Naive thymus-derived CD8-positive, alpha-beta T cell (primary cell): ENCODE measurements at regions not wholly inside any gene's neighbourhood (a gene's known extent, or its start where the extent isn't known, plus 50 kb on each side); places are given as distances from the start of the nearest gene placed in this dataset.

Source experiments
- ATAC-seq, 2 donors: fragments of 150-1000 bp; cut with Tn5 transposase in 1 of 2; sonication (Bioruptor Pico), chemical (Tn5 transposase) in 1 of 2; 1 replicate in 1 of 2; 2 replicates in 1 of 2; pipeline ENCODE4 v1.10.0; 2021; ENCODE audit warnings: mild to moderate bottlenecking in 2 of 2, moderate library complexity in 2 of 2
- POLR2A ChIA-PET: fragments of 350-600 bp; sonication (Branson Sonifier 250); formaldehyde crosslinking; loops from one replicate; lab custom pipeline; 2021; ENCODE audit warnings: antibody characterized with exemption; lab: Charles Lee
- DNase-seq, 10 donors: peaks; one replicate each; pipeline versions ENCODE4 v3.0.0 to v3.0.0-alpha.2; 2020 to 2022
- H3K27ac Mint-ChIP-seq, 10 donors: one replicate each; pipeline ENCODE4 v1.8.0; 2020 to 2022; ENCODE audit warnings: mild to moderate bottlenecking in 10 of 10, mixed read lengths in 10 of 10, moderate library complexity in 4 of 10, inconsistent platforms in 1 of 10
- H3K27me3 Mint-ChIP-seq, 5 donors: one replicate each; pipeline ENCODE4 v1.8.0; 2021 to 2022; ENCODE audit warnings: mixed read lengths in 5 of 5
- H3K36me3 Mint-ChIP-seq, 3 donors: one replicate each; pipeline ENCODE4 v1.8.0; 2020 to 2022; ENCODE audit warnings: mixed read lengths in 3 of 3, mild to moderate bottlenecking in 2 of 3, inconsistent platforms in 1 of 3
- H3K4me1 Mint-ChIP-seq, 4 donors: one replicate each; pipeline ENCODE4 v1.8.0; 2021 to 2022; ENCODE audit warnings: mixed read lengths in 4 of 4
- H3K4me3 Mint-ChIP-seq, 10 donors: one replicate each; pipeline ENCODE4 v1.8.0; 2020 to 2022; ENCODE audit warnings: mild to moderate bottlenecking in 10 of 10, mixed read lengths in 10 of 10, moderate library complexity in 6 of 10, inconsistent platforms in 1 of 10
- H3K9me3 Mint-ChIP-seq, 9 donors: one replicate each; pipeline ENCODE4 v1.8.0; 2020 to 2022; ENCODE audit warnings: mixed read lengths in 9 of 9, mild to moderate bottlenecking in 3 of 9, inconsistent platforms in 1 of 9, moderate library complexity in 1 of 9

- Mint-ChIP-seq H3K9me3 (peaks cover 0 to 3% (median 0%) of the 10 kb centered on the region in 9 donors), H3K27ac (no peak overlapping the region), H3K4me3 (no peak overlapping the region), H3K27me3 (no peaks in the 10 kb centered on the region), H3K36me3 (no peaks in the 10 kb centered on the region), H3K4me1 (no peaks in the 10 kb centered on the region)
- DNase-seq (no peak), ATAC-seq (no peak)
- POLR2A ChIA-PET: no interaction called here
These were observed 293.5 kb upstream of the FSTL5 start for GRCh38 chr4:162457071-162457865.

DNA sequence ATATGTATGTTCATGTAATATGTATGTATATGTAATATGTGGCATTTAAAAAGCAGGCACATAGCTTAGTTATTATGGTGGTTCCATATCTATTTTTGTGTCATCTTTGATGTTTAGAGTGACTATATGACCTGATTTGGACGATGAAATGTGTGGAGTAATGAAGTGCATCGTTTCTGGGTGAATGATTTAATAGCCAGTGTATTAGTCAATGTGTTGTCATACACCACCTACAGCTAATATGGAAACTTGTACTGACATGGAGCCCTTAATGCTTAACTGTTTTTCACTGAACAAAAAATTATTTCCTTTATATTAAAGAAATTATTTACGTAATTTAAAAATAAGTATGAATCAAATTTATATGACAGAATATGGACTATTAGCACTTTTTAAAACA lies 292.3 kb upstream of the FSTL5 start:
- ATAC-seq (no peak), DNase-seq (no peak)
- Mint-ChIP-seq H3K27me3 (no peaks in the 10 kb centered on the region), H3K4me1 (no peaks in the 10 kb centered on the region), H3K27ac (no peak overlapping the region), H3K36me3 (no peaks in the 10 kb centered on the region), H3K4me3 (no peak overlapping the region), H3K9me3 (peaks cover 0 to 3% (median 0%) of the 10 kb centered on the region in 9 donors)
- POLR2A ChIA-PET: no interaction called here

DNA sequence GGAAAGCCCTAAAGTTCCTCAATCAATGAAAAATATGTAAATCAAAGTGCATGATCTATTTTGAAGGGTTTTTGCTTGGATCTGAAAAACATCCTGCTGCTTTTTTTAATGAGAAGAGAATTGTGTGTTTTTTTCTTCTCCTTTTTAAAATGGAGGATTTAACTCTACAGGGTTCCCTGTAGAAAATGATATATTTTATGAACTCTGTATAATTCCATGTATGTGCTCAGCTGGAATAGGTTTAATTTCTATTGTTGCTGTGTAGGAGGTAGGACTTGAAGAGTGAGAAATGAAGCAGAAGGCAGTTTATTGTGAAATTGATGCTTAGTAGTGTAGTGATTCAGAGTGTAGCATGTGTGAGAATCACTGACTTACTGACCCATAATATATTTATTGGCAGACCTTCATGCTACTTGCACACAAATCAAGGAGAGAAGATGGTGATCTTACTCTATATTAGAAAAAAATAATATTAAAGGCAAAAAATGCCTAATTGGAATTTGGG lies 286.8 kb upstream of the FSTL5 start:
- no peaks in the 10 kb centered on the region for H3K4me1 Mint-ChIP-seq
- ATAC-seq (no peak), DNase-seq (no peak)
- H3K27me3 Mint-ChIP-seq: no peaks in the 10 kb centered on the region
- H3K27ac Mint-ChIP-seq: no peak overlapping the region
- H3K4me3 Mint-ChIP-seq: no peak overlapping the region
- H3K9me3 Mint-ChIP-seq: peaks cover 0 to 3% (median 0%) of the 10 kb centered on the region in 9 donors
- POLR2A ChIA-PET: no interaction called here
- no peaks in the 10 kb centered on the region for H3K36me3 Mint-ChIP-seq

DNA sequence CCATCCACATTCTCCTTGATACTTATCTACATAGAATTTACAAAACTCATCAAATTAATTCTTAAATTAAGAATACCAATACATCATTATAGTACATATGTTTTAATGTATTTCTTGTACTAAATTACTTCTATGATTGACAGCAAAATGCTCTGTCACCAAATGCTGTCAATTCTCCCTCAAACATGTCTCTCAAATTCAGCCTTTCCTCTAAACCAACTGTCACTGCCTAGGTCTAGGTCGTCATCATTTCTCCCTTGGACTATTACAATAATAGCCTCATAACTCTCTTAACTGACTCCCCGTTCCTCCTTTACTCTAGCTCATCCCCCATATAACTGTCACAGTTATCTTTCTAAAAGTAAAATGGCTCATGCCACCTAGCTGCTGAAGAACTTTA lies 279.7 kb upstream of the FSTL5 start:
- no peaks in the 10 kb centered on the region for H3K4me1 Mint-ChIP-seq
- H3K36me3 Mint-ChIP-seq: no peaks in the 10 kb centered on the region
- H3K27me3 Mint-ChIP-seq: no peaks in the 10 kb centered on the region
- no peak overlapping the region for H3K27ac Mint-ChIP-seq
- POLR2A ChIA-PET: no interaction called here
- DNase-seq (no peak), ATAC-seq (no peak)
- H3K4me3 Mint-ChIP-seq: no peak overlapping the region
- peaks cover 0 to 3% (median 2%) of the 10 kb centered on the region in 9 donors for H3K9me3 Mint-ChIP-seq

DNA sequence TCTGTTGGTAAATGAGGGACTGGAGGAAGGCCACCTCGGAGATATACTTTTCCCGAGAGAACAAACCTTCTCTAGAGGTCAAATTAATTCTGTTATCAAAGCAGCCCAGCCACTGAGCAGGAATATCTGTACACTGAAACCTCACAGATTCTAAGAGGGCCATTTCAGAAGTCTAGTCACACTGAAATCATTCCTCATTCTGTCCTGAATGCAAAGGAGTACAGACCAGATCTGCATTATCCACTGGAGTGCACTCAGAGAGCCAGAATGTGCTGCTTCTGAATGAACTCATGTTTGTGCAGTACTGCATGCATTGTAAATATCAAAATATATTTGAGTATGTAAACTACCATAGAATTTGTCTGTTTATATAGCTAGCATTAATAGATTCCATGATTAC lies 278.3 kb upstream of the FSTL5 start:
- peaks cover 0 to 3% (median 0%) of the 10 kb centered on the region in 9 donors for H3K9me3 Mint-ChIP-seq
- DNase-seq (no peak), ATAC-seq (no peak)
- no peak overlapping the region for H3K4me3 Mint-ChIP-seq
- POLR2A ChIA-PET: no interaction called here
- H3K27me3 Mint-ChIP-seq: no peaks in the 10 kb centered on the region
- H3K4me1 Mint-ChIP-seq: no peaks in the 10 kb centered on the region
- no peaks in the 10 kb centered on the region for H3K36me3 Mint-ChIP-seq
- no peak overlapping the region for H3K27ac Mint-ChIP-seq

- H3K27ac Mint-ChIP-seq: no peak overlapping the region
- peaks cover 0 to 16% (median 7%) of the 10 kb centered on the region in 9 donors for H3K9me3 Mint-ChIP-seq
- no peak overlapping the region for H3K4me3 Mint-ChIP-seq
- no peak for DNase-seq
- H3K4me1 Mint-ChIP-seq: no peaks in the 10 kb centered on the region
- POLR2A ChIA-PET: no interaction called here
- ATAC-seq: no peak
- no peaks in the 10 kb centered on the region for H3K27me3 Mint-ChIP-seq
- no peaks in the 10 kb centered on the region for H3K36me3 Mint-ChIP-seq
These were observed 258.5 kb upstream of the FSTL5 start for GRCh38 chr4:162422312-162422711.

- H3K4me1 Mint-ChIP-seq: no peaks in the 10 kb centered on the region
- no peak overlapping the region for H3K27ac Mint-ChIP-seq
- POLR2A ChIA-PET: no interaction called here
- DNase-seq (no peak), ATAC-seq (no peak)
- peaks cover 0 to 15% (median 0%) of the 10 kb centered on the region in 9 donors for H3K9me3 Mint-ChIP-seq
- no peak overlapping the region for H3K4me3 Mint-ChIP-seq
- H3K27me3 Mint-ChIP-seq: no peaks in the 10 kb centered on the region
- H3K36me3 Mint-ChIP-seq: no peaks in the 10 kb centered on the region
These were observed 247.1 kb upstream of the FSTL5 start for GRCh38 chr4:162410854-162411253.

DNA sequence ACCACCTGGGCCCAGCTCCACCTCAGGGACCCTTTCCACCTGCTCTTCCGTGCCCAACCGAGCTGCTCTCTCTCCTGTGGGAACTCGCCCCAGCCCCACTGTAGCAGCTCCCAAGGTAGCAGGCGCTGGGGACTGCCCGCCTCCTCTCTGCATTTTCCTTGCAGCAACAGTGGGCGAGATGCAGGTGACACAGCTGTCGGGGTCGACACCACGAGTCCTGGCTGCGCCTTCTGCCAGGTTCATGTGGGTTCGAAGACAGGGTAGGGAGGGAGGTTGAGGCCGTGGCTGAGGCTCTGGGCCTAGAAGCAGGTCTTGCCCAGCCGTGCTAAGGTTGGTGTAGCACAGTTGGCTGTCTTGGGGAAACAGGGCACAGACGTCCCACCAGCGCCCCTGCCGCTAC lies 245.2 kb upstream of the FSTL5 start:
- Mint-ChIP-seq H3K9me3 (peaks cover 0 to 15% (median 2%) of the 10 kb centered on the region in 9 donors), H3K4me1 (no peaks in the 10 kb centered on the region), H3K27ac (no peak overlapping the region), H3K36me3 (no peaks in the 10 kb centered on the region), H3K4me3 (no peak overlapping the region), H3K27me3 (no peaks in the 10 kb centered on the region)
- DNase-seq (no peak), ATAC-seq (no peak)
- POLR2A ChIA-PET: no interaction called here

DNA sequence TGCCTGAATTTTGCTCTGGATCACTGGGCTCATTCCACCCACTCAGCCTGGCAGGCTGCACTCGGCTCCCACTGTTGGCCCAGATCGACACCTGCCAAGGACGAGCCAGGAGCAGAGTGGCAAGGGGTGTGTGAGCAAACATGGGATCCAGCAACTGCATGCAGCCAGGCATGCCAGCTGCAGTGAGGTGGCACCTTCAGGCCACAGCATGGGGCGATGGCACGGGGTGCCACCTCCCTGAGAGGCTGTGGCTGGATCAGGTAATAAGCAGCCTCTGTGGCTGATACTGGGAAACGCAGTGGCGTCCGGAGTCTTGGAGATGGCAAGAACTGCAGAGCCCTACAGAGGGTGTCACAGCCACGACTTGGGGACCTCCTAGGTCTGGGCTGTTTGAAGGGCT lies 244.5 kb upstream of the FSTL5 start:
- H3K4me1 Mint-ChIP-seq: no peaks in the 10 kb centered on the region
- peaks cover 0 to 12% (median 2%) of the 10 kb centered on the region in 9 donors for H3K9me3 Mint-ChIP-seq
- DNase-seq (no peak), ATAC-seq (no peak)
- H3K36me3 Mint-ChIP-seq: no peaks in the 10 kb centered on the region
- POLR2A ChIA-PET: no interaction called here
- H3K4me3 Mint-ChIP-seq: no peak overlapping the region
- H3K27ac Mint-ChIP-seq: no peak overlapping the region
- H3K27me3 Mint-ChIP-seq: no peaks in the 10 kb centered on the region

DNA sequence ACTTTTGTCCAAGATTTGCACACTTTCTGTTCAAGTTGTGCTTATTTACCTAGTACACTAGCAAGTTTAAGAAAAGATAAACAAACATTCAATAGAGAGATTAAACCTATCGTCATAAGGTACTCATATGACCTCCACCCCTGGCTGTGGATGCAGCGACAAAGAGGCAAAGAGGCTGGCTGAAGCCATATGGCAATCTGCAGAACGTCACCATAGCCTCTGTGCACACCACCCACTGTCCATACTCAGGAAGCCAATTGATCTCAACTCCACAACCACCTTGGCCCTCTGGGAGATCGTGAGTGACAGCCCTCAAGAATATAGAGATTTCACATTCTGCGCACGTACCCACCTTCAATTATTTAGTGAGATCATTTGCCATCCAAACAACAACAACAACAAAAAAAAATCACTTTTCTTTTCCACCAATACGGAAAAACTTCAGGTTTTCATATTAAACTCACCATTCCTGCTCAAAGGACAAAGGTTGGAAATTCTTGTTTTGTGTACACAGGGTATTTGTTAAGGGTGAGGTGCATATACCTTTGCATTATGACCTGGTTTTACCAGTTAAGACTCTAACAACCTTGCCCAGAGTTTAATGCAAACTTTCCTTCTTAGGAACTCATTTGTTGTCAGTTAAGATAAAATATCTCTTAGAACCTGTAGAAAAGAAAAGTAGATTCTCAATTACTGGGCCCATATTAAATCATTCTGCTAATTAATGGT lies 243.0 kb upstream of the FSTL5 start:
- ATAC-seq: no peak
- H3K4me1 Mint-ChIP-seq: no peaks in the 10 kb centered on the region
- peaks cover 0 to 11% (median 2%) of the 10 kb centered on the region in 9 donors for H3K9me3 Mint-ChIP-seq
- no peak overlapping the region for H3K27ac Mint-ChIP-seq
- DNase-seq: no peak
- POLR2A ChIA-PET: no interaction called here
- no peaks in the 10 kb centered on the region for H3K27me3 Mint-ChIP-seq
- H3K36me3 Mint-ChIP-seq: no peaks in the 10 kb centered on the region
- no peak overlapping the region for H3K4me3 Mint-ChIP-seq

DNA sequence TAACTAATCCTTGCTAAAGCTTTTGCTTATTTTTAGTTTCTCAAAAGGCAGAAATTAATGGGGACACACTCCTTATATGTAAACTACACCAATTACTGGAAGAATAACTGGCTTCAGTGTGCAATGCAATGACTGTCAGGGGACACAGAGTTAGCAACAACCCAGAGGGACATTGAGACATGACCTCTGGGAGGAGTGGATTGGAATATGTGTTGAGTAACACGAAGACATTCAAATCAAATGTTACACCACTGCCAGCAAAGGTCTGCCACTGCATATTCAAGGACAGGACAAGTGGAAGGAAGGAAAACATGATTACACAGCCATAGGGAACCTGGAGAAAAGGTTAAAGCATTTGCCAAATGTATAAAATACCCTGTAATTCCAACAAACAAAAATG lies 240.1 kb upstream of the FSTL5 start:
- POLR2A ChIA-PET: no interaction called here
- ATAC-seq (no peak), DNase-seq (no peak)
- H3K27ac Mint-ChIP-seq: no peak overlapping the region
- no peaks in the 10 kb centered on the region for H3K36me3 Mint-ChIP-seq
- no peak overlapping the region for H3K4me3 Mint-ChIP-seq
- H3K9me3 Mint-ChIP-seq: peaks cover 0 to 14% (median 2%) of the 10 kb centered on the region in 9 donors
- H3K4me1 Mint-ChIP-seq: no peaks in the 10 kb centered on the region
- no peaks in the 10 kb centered on the region for H3K27me3 Mint-ChIP-seq

- ATAC-seq (no peak), DNase-seq (no peak)
- no peaks in the 10 kb centered on the region for H3K36me3 Mint-ChIP-seq
- no peaks in the 10 kb centered on the region for H3K27me3 Mint-ChIP-seq
- H3K27ac Mint-ChIP-seq: no peak overlapping the region
- POLR2A ChIA-PET: no interaction called here
- H3K9me3 Mint-ChIP-seq: peaks cover 0 to 14% (median 2%) of the 10 kb centered on the region in 9 donors
- H3K4me3 Mint-ChIP-seq: no peak overlapping the region
- no peaks in the 10 kb centered on the region for H3K4me1 Mint-ChIP-seq
These were observed 239.6 kb upstream of the FSTL5 start for GRCh38 chr4:162403419-162403818.

- no peak for ATAC-seq
- peaks cover under 1 to 16% (median 4%) of the 10 kb centered on the region in 9 donors for H3K9me3 Mint-ChIP-seq
- H3K36me3 Mint-ChIP-seq: no peaks in the 10 kb centered on the region
- H3K27me3 Mint-ChIP-seq: no peaks in the 10 kb centered on the region
- POLR2A ChIA-PET: no interaction called here
- no peak for DNase-seq
- H3K27ac Mint-ChIP-seq: no peak overlapping the region
- H3K4me3 Mint-ChIP-seq: no peak overlapping the region
- H3K4me1 Mint-ChIP-seq: no peaks in the 10 kb centered on the region
These were observed 237.2 kb upstream of the FSTL5 start for GRCh38 chr4:162401021-162401420.
